IPS DF 4.7 (cell line): ENCODE measurements at regions not wholly inside any gene's neighbourhood (a gene's known extent, or its start where the extent isn't known, plus 50 kb on each side); places are given as distances from the start of the nearest gene placed in this dataset.
"Not testable (repeated sequence)": the region's sequence is repeated elsewhere in the genome, so short reads cannot be mapped to it uniquely, and the experiment has no call there.

ENCODE experiments used
- DNase-seq: peaks from one replicate; pipeline ENCODE4 v3.0.0-alpha.2; 2013; ENCODE audit warnings: low spot score; ENCODE audit errors: extremely low read depth

DNA sequence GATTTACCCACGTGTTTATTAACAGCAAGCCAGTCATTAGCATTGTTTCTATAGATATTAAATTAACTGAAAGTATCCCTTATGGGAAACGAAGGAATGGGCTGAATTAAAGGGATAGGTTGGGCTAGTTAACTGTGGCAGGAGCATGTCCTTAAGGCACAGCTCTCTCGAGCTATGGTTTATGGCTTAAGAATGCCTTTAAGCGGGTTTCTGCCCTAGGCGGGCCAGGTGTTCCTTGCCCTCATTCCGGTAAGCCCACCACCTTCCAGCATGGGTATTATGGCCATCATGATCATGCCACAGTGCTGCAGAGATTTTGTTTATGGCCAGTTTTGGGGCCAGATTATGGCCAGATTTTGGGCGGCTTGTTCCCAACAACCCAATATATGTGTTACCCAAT, 569.9 kb upstream of the MBL2 start:
- DNase-seq: not testable (repeated sequence)

GRCh38 chr10:53338199-53338598, 565.6 kb upstream of the MBL2 start:
- DNase-seq: not testable (repeated sequence)

GRCh38 chr10:53335803-53336422, 563.3 kb upstream of the MBL2 start:
- DNase-seq: not testable (repeated sequence)

GRCh38 chr10:53331460-53331859, 558.9 kb upstream of the MBL2 start:
- no peak for DNase-seq

GRCh38 chr10:53326401-53327305, 554.1 kb upstream of the MBL2 start:
- not testable (repeated sequence) for DNase-seq

- no peak for DNase-seq
Measured at GRCh38 chr10:53325066-53325465, 552.5 kb upstream of the MBL2 start.

- no peak for DNase-seq
Measured at GRCh38 chr10:53315709-53316108, 543.1 kb upstream of the MBL2 start.

DNA sequence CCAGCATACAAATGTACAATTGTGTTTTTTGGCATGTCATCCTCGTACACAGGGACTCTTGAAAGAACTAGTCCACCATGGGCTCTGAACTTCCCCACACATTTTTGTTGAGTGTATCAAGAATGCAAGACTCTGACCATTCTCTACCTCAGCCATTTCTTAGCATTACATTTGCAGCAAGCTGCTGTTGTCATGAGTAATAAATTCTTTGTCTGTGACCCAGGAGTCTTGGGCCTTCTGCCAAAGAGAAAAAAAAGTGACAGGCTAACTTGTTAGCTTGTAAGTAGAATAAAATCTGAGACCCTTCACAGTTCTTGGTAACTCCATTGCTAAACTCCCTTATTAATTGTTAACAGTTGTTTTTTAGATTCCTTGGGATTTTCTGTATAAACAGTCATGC, 542.3 kb upstream of the MBL2 start:
- no peak for DNase-seq

DNA sequence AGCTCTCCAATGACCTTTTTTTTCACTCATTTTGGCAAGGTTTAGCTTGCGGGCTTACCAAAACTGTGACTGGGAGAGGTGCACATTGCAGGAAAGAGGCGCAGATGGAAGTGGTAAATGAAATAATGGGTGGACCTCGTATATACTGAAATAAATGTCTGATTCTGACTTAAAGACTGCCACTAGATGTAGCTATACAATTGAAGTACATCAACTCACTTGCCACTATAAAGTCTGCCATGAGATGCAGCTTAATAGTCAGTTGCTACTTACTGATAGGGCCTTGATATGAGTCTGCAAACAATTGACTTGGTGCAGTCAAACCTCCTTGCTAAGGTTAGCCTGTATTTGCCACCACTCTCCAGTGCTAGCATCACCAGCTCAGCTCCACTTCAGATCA, 525.9 kb upstream of the MBL2 start:
- DNase-seq: no peak

DNA sequence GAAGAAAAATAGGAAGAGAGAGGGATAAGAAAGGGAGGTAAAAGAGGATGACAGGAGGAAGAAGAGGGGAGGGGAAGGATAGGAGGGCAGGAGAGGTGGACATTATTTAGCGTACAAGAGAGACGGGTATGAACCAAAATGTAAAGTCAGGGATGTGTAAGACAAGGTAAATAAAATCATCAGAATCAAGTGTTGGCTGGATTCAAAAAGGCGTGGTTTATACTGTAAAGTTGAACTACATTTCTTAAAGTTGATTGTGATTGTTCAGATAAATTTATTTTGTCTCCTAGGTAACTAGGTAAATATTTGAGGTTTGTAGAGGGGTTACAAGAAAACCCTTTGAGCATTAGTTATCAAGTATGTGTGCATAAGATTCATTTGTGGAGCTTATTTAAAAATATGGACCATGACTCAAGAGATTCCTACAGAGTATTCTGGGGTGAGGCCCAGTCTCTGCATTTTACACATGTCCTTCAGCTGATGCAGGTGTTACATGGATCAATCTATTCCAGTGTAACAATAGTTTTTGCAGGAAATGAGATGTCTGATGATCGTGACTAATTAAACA, 512.1 kb upstream of the MBL2 start:
- no peak for DNase-seq

DNA sequence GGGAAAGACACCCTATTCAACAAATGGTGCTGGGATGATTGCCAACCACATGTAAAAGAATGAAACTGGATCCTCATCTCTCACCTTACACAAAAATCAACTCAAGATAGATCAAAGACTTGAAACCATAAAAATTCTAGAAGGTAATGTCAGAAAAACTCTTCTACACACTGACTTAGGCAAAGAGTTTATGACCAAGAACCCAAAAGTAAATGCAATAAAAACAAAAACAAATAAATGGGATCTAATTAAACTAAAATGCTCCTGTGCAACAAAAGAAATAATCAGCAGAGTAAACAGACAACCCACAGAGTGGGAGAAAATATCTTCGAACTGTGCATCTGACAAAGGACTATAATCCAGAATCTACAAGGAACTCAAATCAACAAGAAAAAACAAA, 504.2 kb upstream of the MBL2 start:
- no peak for DNase-seq

DNA sequence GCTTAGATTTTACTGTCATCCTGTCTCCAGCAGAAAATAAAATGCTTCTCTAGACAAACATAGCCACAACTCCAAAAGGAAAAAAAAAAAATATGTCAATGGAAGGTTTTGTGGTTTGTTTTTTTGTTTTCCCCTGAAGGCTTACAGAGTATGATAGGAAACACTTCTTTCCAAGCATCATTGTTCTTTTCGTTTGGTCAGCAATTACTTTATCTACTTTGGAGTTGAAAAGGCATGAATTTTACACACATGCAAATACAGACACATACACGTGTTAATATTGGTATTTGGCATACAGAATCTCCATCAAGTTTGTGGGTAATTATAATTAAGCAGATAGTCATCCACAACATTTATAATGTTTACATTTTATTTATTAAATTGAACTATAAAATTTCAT, 496.9 kb upstream of the MBL2 start:
- no peak for DNase-seq

DNA sequence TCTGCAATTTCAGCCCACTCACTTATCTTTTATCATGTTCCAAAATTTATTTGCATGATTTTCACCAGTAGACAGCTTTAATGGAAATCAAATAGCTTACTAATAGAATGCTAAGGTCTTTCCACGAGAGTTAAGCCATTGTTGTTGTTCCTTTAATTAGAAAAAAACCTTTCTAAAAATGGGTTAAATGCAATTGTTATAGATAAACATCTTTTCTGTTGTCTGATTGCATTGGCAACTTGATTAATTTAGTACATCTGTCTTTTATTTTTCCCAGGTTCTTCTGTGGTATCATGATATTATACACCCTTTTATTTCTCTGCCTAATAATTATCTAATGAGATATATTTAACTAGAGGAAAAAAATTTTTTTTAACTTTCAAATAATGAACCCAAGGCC, 487.6 kb upstream of the MBL2 start:
- DNase-seq: no peak

DNA sequence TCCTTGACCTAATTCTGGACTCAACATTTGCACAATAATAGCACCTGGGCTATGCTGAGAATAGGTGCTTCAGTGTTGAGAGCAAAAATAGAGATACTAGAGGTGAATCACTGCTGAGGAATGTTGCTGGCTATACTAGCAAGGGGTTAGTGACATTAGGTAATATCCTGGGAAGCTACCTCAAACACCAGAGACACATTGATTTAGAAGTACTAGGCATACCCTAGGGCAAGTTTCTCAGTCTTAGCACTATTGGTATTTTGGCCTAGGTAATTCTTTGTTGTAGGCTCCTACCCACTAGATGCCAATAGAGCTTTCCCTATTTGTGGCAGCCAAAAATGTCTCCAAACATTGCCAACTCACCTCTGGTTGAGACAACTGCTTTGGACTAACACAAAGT, 484.0 kb upstream of the MBL2 start:
- DNase-seq: peak; percentile 75

GRCh38 chr10:53255661-53256205, 483.1 kb upstream of the MBL2 start:
- no peak for DNase-seq

DNA sequence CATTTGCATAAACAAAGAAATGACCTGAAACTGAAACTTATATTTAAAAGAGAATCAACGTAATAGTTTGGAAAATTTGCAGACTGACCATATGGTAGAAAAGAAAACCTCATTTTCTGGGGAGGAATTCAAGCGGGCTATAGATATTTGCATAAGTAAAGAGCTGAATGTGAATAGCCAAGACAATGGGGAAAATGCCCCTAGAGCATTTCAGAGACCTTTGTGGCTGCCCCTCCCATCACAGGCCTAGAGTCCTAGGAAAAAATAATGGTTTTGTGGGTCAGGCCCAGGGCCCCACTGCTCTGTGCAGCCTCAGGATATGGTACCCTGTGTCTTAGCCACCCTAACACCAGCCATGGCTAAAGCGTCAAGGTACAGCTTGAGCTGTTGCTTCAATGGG, 480.6 kb upstream of the MBL2 start:
- no peak for DNase-seq

DNA sequence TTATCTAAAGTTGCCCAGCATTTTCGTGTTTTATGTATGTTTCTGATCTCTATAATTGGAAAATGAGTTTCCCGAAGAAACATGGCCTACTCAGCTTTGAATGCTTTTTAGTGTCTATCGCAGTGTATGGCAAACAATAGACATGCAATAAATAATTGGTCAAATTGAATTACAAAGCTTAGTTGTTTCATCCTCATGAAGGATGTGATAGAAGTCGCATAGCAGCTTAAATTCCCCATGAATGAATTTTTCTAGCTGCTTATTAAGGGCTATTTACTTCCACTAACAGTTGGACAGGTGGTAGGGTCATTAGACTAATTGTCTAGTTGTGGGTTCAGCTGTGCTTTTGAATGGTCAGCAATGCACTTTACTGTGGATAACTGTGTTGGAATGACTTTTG, 467.3 kb upstream of the MBL2 start:
- no peak for DNase-seq

DNA sequence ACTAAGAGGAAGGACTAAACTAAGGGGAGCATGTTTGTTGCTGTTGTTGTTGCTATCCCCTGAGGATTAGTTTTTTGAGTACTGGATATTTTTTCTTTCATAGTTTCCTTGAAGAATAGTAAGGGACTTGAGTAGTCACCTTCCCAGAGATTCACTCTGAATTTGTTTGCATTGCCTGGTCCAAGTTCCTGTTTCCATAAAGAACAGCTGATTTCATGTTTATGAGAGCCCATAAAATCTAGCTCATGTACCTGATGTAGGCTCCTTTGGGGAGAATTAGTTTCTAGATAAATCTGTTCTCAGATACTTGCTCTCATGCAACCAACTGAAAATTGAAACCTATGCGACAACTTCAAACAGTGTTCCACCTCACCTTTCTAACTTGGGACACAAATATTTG, 464.4 kb upstream of the MBL2 start:
- no peak for DNase-seq

GRCh38 chr10:53233749-53234148, 461.2 kb upstream of the MBL2 start:
- DNase-seq: no peak

DNA sequence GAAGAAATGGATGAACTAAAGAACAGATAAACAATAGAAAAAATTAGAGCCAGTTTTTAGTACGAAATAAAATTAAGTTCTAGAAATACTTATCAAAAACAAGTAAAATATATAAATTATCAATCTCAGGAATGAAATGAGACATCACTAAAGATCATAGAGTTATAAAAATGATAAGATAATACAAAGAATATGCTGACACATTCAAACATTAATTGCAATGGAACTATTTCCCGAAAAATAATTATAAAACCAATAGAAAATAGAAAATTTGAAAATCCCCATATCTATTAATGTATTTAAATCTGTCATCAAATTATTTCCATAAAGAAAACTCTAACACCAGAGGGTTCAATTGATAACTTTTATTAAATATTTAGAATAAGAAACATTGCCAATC, 458.1 kb upstream of the MBL2 start:
- no peak for DNase-seq

- DNase-seq: no peak
Measured at GRCh38 chr10:53223851-53224250, 451.3 kb upstream of the MBL2 start.

DNA sequence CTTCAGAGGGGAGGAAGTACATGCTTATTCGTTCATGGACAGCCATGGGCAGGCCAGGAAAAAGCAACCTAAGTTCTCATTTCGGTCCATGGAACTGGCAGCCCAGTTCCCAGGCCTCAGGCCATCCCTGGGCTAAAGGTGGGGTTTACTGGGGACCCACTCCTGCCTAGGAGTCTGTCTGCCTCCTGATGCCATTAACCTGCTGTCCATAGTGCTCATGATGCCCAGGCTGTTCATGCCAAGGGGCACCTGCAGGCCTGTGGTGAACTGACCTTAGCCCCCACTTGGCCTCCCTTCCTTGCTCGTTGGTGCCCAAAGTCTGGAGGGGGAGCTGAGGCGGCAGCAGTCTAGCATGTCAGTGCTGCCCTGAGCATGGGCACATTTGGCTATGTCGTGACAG, 450.2 kb upstream of the MBL2 start:
- DNase-seq: no peak
